Stimulated activated CD4-positive, alpha-beta T cell treated with anti-CD3 and anti-CD28 coated beads, Interleukin-4, amount 100 ng/mL, for 4 hours (primary cell): ENCODE measurements at regions not wholly inside any gene's neighbourhood (a gene's known extent, or its start where the extent isn't known, plus 50 kb on each side); places are given as distances from the start of the nearest gene placed in this dataset.

Experiments used
- DNase-seq, 2 experiments: peaks; one replicate each; pipeline ENCODE4 v3.0.0-alpha.2; 2020

- DNase-seq, result no peak
Observed at GRCh38 chr10:44087403-44087802, 297.5 kb downstream of the CXCL12 start.

GRCh38 chr10:44083719-44084400 is 301.0 kb downstream of the CXCL12 start:
- DNase-seq, result no peak

GRCh38 chr10:44071479-44071878 is 313.4 kb downstream of the CXCL12 start:
- DNase-seq, result no peak

DNA sequence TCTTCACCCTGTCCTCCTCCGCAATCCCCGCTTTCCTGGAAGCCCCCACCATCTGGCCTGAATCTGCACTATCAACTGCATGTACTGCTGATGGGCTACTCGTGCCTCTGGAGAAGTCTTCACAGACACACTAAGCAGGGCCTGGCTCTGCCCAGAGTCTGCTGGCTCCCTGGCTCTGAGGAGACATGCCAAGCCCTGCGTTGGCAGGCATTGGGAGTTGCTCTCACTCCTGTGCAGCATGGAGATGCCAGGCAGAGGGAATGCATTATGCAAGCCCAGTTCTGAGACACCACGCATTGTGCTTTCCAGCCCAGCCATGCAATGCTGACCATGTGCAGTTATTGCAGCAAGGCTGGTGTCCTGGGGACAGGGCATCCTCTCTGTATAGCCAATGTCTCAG is 314.6 kb downstream of the CXCL12 start:
- no peak for DNase-seq

DNA sequence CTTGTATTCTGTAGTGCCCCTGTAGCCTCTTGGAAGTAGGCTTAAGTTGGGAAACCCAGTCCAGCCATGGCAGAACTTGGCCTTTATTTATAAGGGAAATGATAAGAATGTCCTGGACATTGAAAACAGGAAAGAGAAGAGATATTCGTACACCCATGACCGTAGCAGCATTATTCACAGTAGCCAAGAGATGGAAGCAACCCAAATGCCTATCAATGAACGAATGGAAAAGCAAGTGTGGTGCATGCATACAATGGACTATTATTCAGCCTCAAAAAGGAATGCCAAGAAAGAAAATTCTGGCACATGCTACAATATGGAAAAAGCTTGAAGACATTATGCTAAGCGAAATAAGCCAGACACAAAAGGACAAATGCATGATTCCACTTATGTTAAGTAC is 315.3 kb downstream of the CXCL12 start:
- no peak for DNase-seq

DNA sequence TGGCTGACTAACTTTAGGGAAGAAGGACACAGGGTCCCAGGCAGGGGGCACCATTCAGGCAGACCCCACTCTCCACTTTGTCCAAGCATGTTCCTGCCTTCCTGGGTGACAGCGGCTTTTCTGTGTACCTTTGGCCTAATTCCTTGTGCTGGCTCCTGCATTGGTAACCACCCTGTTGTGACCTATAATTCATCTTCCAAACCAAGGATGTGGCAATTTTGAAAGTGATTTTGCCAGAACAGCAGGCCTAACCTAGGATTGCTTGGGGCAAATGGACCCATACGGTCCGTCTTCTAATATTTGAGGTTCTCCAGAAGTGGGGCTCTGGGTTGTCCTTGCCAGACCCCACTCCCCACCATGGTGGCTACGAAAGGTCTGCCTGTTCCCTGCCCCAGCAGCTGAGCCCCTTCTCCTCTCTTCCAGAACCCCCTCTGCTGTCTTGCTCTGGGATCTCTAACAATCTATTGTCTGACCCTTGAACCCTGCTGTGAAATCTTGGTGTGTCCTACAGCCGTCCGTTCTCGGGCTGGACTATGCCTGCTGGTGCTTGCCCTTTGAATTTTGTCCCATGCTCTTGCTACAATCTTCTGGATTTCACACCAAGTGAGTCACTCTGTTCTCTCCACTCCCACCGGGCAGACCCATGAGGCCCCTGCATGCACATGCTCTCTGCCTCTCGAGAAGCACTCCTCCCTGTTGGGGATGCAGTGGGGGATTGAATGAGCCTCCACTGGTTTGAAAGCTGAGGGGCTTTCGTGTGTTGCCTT is 316.0 kb downstream of the CXCL12 start:
- no peak for DNase-seq

DNA sequence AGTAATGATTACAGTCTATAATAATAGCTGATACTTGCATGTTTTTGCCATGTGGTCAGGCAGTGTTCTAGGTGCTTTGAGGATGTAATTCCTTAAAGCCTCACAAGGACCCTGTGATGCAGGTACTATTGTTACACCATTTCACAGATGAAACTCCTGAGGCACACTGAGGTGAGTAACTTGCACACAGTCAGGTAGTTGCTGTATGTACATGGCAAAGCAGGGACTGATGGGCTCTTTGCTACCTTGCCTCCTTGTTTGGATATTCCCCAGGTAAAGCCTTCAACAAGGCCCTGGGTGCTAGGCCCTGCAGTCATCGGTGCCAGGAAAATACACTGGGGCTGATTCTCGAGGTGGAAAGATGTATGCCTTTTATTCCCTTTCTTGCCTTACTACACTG is 317.5 kb downstream of the CXCL12 start:
- no peak for DNase-seq

GRCh38 chr10:44066527-44067255 is 318.2 kb downstream of the CXCL12 start:
- DNase-seq, result no peak

GRCh38 chr10:44065788-44066526 is 318.9 kb downstream of the CXCL12 start:
- DNase-seq, result no peak

DNA sequence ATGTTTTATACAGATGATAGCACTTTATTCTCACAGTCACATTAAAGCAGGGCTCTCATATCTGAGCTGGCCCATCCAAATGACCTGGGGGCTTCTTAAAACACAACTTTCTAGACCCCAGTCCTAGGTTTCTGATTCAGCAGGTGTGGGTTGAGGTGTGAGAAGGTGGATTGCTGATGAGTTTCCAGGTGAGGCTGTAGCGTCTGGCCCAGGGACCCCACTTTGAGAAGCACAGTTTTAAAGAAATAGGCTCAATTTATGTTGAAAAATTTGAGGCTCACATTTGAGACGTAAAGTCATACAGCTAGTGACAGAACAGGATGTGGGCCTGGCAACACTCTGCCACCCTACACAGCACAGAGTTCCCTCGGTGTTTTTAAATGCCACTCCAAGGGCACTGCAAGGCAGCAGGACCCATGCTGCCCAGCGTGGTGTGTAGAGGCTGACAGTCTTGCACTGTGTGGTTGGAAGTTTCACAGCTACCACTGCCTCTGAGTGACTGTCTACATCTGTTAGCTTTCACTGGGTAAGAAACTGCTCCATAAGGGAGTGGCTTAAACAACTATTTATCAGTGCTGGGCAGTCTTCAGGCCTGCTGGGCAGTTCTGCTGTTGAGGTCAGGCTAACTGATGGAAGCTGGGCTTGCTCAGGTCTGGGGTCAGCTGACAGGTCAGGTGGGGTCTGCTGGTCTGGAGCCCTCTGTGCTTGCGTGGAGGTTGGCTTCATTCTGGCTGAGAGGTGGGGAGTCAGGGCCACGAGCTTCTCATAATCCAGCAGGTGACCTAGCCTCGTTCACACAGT is 319.7 kb downstream of the CXCL12 start:
- no peak for DNase-seq

DNA sequence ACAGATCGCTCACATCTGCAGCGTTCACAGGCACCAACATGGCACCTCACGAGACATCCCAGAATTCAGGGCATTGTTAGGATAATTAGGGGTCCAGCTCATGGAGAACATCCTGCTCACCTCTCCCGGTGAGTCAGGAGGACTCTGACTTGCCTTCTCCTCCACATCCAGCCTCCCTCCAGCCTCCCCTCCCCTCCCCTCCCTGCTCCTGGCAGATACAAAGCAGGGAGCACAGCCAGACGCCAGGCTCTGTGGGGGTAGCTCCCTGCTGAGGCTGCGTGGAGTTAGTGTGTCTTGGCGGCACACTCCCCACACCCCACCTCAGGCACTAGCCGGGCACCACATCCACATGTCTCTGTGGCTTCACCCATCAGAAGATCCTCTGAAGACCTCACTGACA is 320.6 kb downstream of the CXCL12 start:
- DNase-seq, result no peak

DNA sequence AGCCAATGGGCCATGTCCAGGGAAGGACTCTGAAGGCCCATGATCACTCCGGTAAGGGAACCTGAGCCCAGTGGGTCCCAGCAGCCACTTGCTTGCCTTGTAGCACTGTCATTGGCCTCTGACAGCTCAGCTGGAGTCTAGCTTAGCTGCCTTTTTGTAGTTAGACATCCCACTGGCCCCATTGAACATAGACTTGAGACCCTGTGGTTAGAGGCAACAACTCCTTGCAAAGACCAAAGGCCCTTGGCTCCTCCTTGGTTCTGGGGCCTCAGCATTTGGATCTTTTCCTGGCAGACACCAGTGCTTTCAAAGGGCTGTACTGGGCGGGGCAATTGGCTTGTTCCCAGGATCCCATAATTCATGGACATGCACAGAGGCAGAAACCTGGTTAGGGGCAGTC is 321.2 kb downstream of the CXCL12 start:
- no peak for DNase-seq

GRCh38 chr10:44060719-44061118 is 324.2 kb downstream of the CXCL12 start:
- no peak for DNase-seq

DNA sequence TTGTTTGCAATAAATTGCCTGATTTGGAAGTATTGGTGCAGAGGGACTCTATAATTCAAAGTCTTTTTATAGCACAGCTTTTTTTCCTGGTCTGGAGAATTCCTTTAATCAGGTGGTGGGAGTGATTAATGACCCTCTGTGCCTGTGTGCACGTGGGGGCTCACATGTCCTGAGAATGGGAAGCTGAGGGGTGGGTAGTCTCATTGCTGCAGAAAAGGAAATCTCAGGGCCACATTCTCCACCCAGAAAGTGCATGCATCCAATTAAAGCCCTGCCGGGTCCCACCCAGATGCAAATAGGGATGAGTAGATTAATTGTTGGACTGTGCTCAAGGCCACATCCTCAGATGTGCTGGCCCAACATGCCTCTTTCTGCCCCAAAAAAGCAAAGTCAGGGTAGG is 324.7 kb downstream of the CXCL12 start:
- DNase-seq, result no peak

DNA sequence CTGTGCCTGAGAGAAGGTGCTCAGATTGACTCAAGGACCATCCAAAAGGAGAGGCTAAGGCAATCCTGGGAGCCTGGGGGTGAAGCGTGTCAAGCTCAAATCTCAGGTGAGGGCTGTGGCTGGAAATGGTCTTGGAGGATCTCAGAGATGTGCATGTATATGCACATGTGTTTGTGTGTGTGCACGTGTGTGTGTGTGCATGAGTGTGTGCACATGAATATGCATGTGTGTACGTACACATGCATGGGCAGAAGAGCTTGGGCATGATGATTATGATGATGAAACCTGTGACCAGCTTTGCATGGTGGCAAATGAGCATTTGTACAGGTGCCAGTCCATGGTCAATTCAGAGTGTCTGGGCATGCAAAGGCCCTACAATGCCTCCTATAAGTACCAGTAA is 326.6 kb downstream of the CXCL12 start:
- DNase-seq, result no peak

- no peak for DNase-seq
Observed at GRCh38 chr10:44056967-44057805, 327.7 kb downstream of the CXCL12 start.

GRCh38 chr10:44056206-44056605 is 328.7 kb downstream of the CXCL12 start:
- DNase-seq, result no peak

GRCh38 chr10:44054046-44054445 is 330.9 kb downstream of the CXCL12 start:
- no peak for DNase-seq

- no peak for DNase-seq
Observed at GRCh38 chr10:44053391-44053790, 331.5 kb downstream of the CXCL12 start.

- DNase-seq, result no peak
Observed at GRCh38 chr10:44051584-44052385, 333.1 kb downstream of the CXCL12 start.

- DNase-seq, result no peak
Observed at GRCh38 chr10:44051091-44051490, 333.8 kb downstream of the CXCL12 start.
